Neural cell (in vitro differentiated cells): ENCODE measurements at regions not wholly inside any gene's neighbourhood (a gene's known extent, or its start where the extent isn't known, plus 50 kb on each side); places are given as distances from the start of the nearest gene placed in this dataset.

ENCODE experiments used
- CTCF ChIP-seq: fragments of 450-650 bp; IDR thresholded peaks from 2 replicates; pipeline ENCODE4 v1.5.1; 2014; ENCODE audit warnings: antibody characterized with exemption, mild to moderate bottlenecking, moderate library complexity; ENCODE audit not compliant: poor library complexity, severe bottlenecking
- EZH2 ChIP-seq: fragments of 200-600, 300-800 bp; shearing (Covaris generic), sonication (generic); IDR thresholded peaks from 2 replicates; pipeline ENCODE4 v1.6.1; 2014; ENCODE audit warnings: antibody characterized with exemption, low read length, borderline replicate concordance, mild to moderate bottlenecking; ENCODE audit not compliant: insufficient read depth, poor library complexity, severe bottlenecking
- POLR2AphosphoS5 ChIP-seq: IDR thresholded peaks from 2 replicates; pipeline ENCODE4 v1.6.1; 2012
- RAD21 ChIP-seq: fragments of 450-650 bp; conservative IDR thresholded peaks from 2 replicates; pipeline ENCODE4 v1.6.1; 2014; ENCODE audit warnings: antibody characterized with exemption, mild to moderate bottlenecking, moderate library complexity

GRCh38 chr12:107258780-107259179, 165.4 kb upstream of the CRY1 start:
- TF ChIP-seq POLR2AphosphoS5 (no peak), CTCF (no peak), EZH2 (no peak), RAD21 (no peak)
